ENCODE measurements at regions not wholly inside any gene's neighbourhood (a gene's known extent, or its start where the extent isn't known, plus 50 kb on each side); places are given as distances from the start of the nearest gene placed in this dataset.
"Not testable (repeated sequence)": the region's sequence is repeated elsewhere in the genome, so short reads cannot be mapped to it uniquely, and the experiment has no call there.

DNA sequence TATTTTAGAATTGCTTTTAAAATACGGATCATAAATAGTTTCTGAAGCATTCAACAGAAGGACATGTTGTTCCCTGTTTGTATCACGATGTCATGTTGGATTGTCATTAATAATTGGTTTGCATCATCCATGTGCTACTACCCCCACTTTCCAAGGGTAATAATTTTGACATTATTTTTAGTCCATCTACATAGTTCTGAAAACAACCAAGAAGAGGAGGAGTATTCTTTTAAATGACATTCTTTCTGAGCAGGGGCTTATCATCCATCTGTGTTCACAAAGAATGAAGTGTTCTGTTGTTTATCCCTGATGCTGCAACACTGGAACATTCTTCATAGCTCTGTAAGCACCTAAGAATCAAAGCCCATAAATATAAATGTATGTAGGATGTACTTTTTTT, 151.0 kb upstream of the CITED2 start:
- no peak for DNase-seq

GRCh38 chr6:139523986-139524385, 149.5 kb upstream of the CITED2 start:
- no peak for DNase-seq

DNA sequence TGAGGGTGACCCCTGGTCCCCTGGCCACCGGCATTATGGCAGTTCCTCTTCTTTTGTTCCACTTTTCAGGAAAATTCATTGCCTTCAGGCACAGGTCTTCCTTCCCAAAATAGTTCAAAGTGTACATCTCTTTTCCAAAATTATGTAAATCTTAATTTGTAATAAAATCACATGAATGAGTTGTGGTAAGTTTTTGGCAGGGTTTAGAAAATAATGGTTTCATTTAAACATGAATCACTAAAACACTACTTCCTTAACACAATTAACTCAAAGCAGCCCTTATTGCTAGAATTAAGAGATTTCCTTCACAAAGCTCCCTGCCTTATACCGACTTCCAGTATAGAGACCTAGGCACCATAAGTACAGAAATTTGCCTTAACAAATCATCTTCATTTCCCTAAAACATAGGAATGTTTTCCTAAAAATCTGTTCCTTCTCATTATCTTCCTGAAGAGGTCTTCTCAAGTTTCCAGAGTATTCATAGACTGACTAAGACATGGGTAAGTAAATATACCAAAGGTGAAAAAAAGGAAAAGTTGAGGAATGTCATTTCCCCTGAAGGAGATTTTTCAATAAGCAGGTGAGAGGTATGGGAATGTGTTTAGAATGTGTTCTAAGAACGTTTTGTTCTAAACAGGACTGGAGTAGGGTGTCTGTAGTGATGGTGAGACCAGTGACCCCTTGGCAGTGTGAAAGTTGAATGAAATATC, 148.2 kb upstream of the CITED2 start:
- no peak for DNase-seq

- DNase-seq: no peak
Measured at GRCh38 chr6:139521338-139521737, 146.9 kb upstream of the CITED2 start.

GRCh38 chr6:139520321-139520768, 145.9 kb upstream of the CITED2 start:
- no peak for DNase-seq

DNA sequence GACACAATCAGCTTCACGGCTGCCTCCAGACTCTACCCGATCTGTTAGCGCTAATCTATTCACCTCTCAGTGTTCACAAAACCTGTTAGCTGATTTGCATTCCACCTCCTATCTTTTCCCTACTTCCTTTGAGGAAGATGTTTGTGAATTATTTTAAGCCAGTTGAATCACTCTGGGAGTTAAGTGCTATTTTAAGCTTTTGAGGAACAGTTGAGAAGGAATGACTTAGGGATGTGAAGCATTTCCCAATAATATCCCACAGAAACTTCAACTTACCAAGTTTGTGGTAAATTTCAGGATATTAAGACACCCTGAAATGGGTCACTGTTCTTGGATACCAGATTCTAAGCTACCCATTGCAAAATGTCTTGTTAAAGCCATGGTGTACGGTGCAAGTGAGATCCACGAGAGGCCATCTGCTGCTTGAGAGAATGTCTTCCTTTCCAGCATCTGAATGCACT, 145.2 kb upstream of the CITED2 start:
- no peak for DNase-seq

DNA sequence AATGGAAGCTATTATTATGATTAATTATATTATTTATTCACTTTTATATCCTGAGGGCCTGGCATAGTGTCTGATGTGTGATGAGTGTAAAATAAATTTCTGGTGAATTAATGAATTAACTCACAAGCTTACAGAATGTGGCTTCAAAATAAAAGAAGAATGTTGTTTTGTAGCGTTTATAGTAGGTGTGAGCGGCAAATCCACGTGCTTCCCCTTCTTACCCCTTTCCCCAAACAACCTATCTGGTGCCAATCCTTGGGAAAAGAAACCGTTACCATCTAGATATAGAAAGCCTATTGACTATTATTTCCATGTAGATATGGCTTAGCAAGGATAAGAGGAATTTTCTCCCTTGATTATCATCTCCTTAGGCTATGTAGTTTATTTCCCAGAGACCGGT, 144.6 kb upstream of the CITED2 start:
- DNase-seq: no peak

GRCh38 chr6:139518556-139519091, 144.2 kb upstream of the CITED2 start:
- no peak for DNase-seq

DNA sequence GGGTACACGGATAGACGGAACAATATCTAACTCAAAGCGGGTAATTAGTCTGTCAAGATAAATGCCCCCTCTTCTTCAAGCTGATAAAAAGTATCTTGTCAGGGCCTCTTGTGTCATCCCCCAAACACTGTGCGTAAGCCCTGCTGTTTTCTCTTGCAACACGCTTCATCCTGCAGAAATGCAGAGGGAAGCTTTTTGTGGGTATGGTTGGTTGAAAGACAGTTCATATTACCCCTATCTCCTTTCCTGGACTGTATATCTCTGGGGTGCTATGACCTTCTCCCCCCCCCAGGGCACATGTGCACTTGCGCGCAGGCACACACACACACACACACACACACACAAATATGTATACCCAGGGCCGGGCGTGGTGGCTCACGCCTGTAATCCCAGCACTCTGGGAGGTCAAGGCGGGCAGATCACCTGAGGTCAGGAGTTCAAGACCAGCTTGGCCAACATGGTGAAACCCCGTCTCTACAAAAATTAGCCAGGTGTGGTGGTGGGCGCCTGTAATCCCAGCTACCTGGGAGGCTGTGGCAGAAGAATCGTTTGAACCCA, 143.6 kb upstream of the CITED2 start:
- not testable (repeated sequence) for DNase-seq

DNA sequence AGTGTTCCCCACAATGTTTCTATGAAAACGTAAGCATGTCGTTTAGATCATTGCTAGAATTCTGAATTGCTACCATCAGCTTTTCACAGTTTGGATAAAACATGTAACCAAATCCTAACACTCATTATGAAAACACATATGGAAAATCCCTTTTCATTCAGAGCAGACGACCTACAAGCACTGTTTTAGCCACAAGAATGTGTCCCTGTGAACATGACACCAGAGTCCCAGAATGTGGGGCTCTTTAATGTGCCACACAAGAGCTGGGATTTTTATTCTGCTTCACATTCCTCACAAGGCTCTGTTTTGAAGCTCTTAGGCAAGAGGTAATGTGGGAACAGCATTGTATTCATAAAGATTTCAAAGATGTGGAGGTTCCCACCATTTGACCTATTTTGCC, 141.1 kb upstream of the CITED2 start:
- no peak for DNase-seq

- DNase-seq: no peak
Measured at GRCh38 chr6:139514819-139515218, 140.4 kb upstream of the CITED2 start.

GRCh38 chr6:139510040-139510790, 135.8 kb upstream of the CITED2 start:
- DNase-seq: no peak

GRCh38 chr6:139509167-139509566, 134.7 kb upstream of the CITED2 start:
- DNase-seq: no peak

DNA sequence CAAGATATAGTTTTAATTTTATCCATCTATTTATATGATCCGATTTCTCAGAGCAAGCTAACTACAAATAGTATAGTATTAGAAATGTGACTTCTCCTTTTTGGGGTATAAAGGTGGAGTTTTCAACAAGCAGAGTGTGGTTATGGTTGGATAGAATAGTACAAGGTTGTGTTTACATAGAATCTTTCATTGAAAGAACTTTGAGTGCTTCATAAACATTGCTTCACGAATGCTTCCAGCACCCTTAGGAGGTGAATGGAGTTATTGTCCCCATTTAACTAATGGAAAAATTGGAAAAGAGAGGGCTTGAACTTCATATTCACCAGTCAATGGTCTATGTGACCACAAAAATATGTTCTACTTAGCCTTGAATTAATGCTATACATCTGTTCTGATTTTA, 134.1 kb upstream of the CITED2 start:
- no peak for DNase-seq

DNA sequence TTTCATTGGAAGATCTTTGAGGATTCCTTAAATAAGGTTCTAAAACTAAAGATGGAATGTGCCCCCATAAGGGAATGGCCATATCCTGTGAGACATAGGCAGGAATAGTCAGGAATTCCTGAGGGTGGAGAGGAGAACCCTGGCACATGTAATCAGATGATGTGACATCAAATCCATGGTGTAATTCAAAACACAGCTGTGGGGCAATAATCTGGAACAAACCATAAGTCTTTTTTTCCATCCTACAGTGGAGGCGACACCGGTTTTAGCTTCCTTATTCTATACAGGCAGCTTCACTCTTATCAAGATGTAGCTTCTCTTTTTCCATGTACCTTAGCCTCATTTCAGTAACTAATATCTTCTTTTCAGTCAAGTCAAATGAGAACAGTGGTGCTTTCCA, 133.6 kb upstream of the CITED2 start:
- no peak for DNase-seq

- no peak for DNase-seq
Measured at GRCh38 chr6:139500977-139501376, 126.5 kb upstream of the CITED2 start.

- DNase-seq: no peak
Measured at GRCh38 chr6:139498715-139499114, 124.3 kb upstream of the CITED2 start.

DNA sequence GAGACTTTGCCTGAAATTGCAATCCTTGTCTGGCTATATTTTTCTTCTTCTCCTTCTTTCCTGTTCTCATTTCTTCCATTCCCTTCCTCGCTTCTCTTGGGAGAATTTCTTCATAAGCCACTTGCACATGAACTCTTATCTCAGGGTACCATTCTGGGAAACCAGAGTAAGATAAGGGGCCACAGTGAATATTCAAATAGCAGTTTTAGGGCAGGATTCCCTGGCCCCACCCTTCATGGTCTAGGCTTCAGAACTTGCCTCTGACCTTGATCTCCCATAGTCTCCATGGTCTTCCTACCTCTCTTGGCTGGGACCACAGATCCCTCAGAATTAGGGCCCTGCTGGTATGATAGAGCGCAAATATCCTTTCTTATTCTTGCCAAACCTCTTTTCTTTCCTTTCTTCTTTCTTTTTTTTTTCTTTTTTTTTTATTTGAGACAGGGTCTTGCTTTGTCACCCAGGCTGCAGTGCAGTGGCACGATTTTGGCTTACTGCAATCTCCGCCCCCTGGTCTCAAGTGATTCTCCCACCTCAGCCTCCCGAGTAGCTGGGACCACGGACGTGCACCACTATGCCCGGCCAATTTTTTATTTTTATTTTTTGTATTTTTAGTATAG, 123.0 kb upstream of the CITED2 start:
- no peak for DNase-seq

GRCh38 chr6:139496654-139497344, 122.4 kb upstream of the CITED2 start:
- DNase-seq: no peak

DNA sequence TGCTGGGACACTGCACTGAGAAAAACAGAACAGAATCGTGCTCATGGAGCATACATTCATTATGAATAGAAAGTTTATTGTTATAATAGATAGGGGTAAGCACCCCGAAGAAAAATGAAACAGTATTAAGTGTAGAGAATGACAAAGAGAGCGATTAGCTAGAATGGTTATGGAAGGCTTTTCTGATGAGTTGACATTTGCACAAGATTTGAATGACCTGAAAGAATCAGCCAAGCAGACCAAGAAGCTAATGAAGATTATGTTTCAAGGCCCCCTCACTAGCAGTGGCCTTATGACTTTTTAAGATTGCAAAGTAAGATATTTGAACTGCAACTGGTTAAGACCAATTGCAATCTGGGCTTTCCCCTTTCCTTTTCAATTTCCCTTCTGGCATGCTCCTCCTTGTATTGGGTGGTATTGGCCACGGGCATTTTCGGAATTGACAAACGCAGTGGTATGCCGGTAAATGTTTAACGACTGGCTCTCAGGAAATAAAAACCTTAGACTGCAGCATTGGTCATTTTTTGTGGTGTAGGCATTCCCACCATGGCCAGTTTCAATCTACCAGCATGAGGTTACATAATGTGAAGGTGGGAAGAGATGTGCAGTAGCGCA, 120.0 kb upstream of the CITED2 start:
- DNase-seq: no peak

GRCh38 chr6:139490482-139490881, 116.0 kb upstream of the CITED2 start:
- DNase-seq: no peak

DNA sequence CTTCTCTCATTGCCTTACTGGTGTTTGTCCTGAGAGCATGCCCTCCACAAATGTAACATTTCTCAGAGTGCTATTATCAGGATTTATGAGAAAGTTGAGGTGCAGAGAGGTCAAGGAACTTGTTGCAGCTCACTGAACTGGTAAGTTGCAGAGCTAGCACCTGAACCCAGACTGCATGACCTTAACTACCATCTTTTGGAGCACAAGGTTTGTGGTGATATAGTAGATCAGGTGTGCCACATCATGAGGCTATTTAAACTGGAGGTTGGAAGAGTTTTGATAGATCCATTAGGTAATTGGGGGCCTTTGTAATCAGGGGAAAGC, 112.0 kb upstream of the CITED2 start:
- no peak for DNase-seq

Data from activated T-cell treated with anti-CD3 and anti-CD28 coated beads for 4 hours (primary cell).